Tibial artery (tissue), 4 donors: ENCODE measurements at regions not wholly inside any gene's neighbourhood (a gene's known extent, or its start where the extent isn't known, plus 50 kb on each side); places are given as distances from the start of the nearest gene placed in this dataset.

Source experiments
- DNase-seq, 2 donors: peaks; one replicate each; pipeline ENCODE4 v3.0.0-alpha.2; 2019
- H3K27ac ChIP-seq, 2 donors: fragments of 200-600 bp; sonication (generic) in 1 of 2; 1 replicate in 1 of 2; 2 replicates in 1 of 2; pipeline ENCODE4 v1.5.1; 2018 to 2019; ENCODE audit warnings: mild to moderate bottlenecking in 1 of 2
- H3K27me3 ChIP-seq, 2 donors: fragments of 200-600 bp; sonication (generic) in 1 of 2; one replicate each; pipeline versions ENCODE4 v1.5.1 to v1.6.0; 2016 to 2019
- H3K36me3 ChIP-seq, 3 donors: fragments of 200-600 bp; sonication (generic) in 2 of 3; one replicate each; pipeline ENCODE4 v1.5.1; 2016 to 2019; ENCODE audit warnings: mild to moderate bottlenecking in 2 of 3
- H3K4me1 ChIP-seq, 4 donors: fragments of 200-600 bp; sonication (generic) in 2 of 4; 1 replicate in 3 of 4; 2 replicates in 1 of 4; pipeline ENCODE4 v1.5.1; 2016 to 2019
- H3K4me3 ChIP-seq, 2 donors: fragments of 200-600 bp; sonication (generic) in 1 of 2; 1 replicate in 1 of 2; 2 replicates in 1 of 2; pipeline ENCODE4 v1.5.1; 2018 to 2019; ENCODE audit warnings: mild to moderate bottlenecking in 2 of 2
- H3K9me3 ChIP-seq, 3 donors: fragments of 200-600 bp; sonication (generic) in 1 of 3; one replicate each; pipeline ENCODE4 v1.5.1; 2016 to 2019
- CTCF ChIP-seq, 2 experiments: fragments of 200-600 bp in 1 of 2; fragments of 450-650 bp in 1 of 2; IDR thresholded peaks; one replicate each; pipeline ENCODE4 v1.5.1; 2017 to 2019; ENCODE audit warnings: antibody characterized with exemption in 2 of 2, mild to moderate bottlenecking in 1 of 2, moderate library complexity in 1 of 2
- intact Hi-C: fragments of 100-400 bp; cut with DNase I; formaldehyde crosslinking; loops from one replicate; pipeline ENCODE4 v1.15.0; 2023; ENCODE audit warnings: low total_unique reads

GRCh38 chr15:99857836-99858235 lies 124.6 kb upstream of the LYSMD4 start:
- H3K4me1 ChIP-seq = no peaks in the 10 kb centered on the region
- TF ChIP-seq CTCF (IDR thresholded peaks at IDR 0.05) = no peak
- no peaks in the 10 kb centered on the region for H3K36me3 ChIP-seq
- H3K27ac ChIP-seq = no peak overlapping the region
- DNase-seq = no peak
- intact Hi-C loops = no loop called here
- H3K4me3 ChIP-seq = no peak overlapping the region
- H3K9me3 ChIP-seq = no peaks in the 10 kb centered on the region
- no peaks in the 10 kb centered on the region for H3K27me3 ChIP-seq

- Histone ChIP-seq H3K27ac (no peak overlapping the region), H3K9me3 (no peaks in the 10 kb centered on the region), H3K4me1 (no peaks in the 10 kb centered on the region), H3K4me3 (no peak overlapping the region), H3K27me3 (no peaks in the 10 kb centered on the region), H3K36me3 (no peaks in the 10 kb centered on the region)
- intact Hi-C loops = no loop called here
- TF ChIP-seq CTCF (IDR thresholded peaks at IDR 0.05) = no peak
- no peak for DNase-seq
Observed at GRCh38 chr15:99850517-99850916, 117.3 kb upstream of the LYSMD4 start.

- Histone ChIP-seq H3K36me3 (no peaks in the 10 kb centered on the region), H3K27me3 (no peaks in the 10 kb centered on the region), H3K4me3 (no peak overlapping the region), H3K9me3 (no peaks in the 10 kb centered on the region), H3K4me1 (no peaks in the 10 kb centered on the region), H3K27ac (no peak overlapping the region)
- no peak for TF ChIP-seq CTCF (IDR thresholded peaks at IDR 0.05)
- intact Hi-C loops = no loop called here
- no peak for DNase-seq
Observed at GRCh38 chr15:99845009-99845408, 111.8 kb upstream of the LYSMD4 start.

GRCh38 chr15:99844150-99844549 lies 110.9 kb upstream of the LYSMD4 start:
- no peak for TF ChIP-seq CTCF (IDR thresholded peaks at IDR 0.05)
- Histone ChIP-seq H3K27me3 (no peaks in the 10 kb centered on the region), H3K27ac (no peak overlapping the region), H3K4me1 (no peaks in the 10 kb centered on the region), H3K4me3 (no peak overlapping the region), H3K9me3 (no peaks in the 10 kb centered on the region), H3K36me3 (peaks cover 0 to under 1% (median 0%) of the 10 kb centered on the region in 3 donors)
- no peak for DNase-seq
- intact Hi-C loops = no loop called here

GRCh38 chr15:99842071-99842470 lies 108.8 kb upstream of the LYSMD4 start:
- Histone ChIP-seq H3K9me3 (no peaks in the 10 kb centered on the region), H3K4me3 (no peak overlapping the region), H3K27me3 (no peaks in the 10 kb centered on the region), H3K27ac (no peak overlapping the region), H3K36me3 (peaks cover 0 to 8% (median 0%) of the 10 kb centered on the region in 3 donors), H3K4me1 (no peaks in the 10 kb centered on the region)
- no peak for TF ChIP-seq CTCF (IDR thresholded peaks at IDR 0.05)
- no peak for DNase-seq
- intact Hi-C loops = no loop called here

- no peak for TF ChIP-seq CTCF (IDR thresholded peaks at IDR 0.05)
- Histone ChIP-seq H3K4me3 (no peak overlapping the region), H3K9me3 (no peaks in the 10 kb centered on the region), H3K4me1 (no peaks in the 10 kb centered on the region), H3K36me3 (peaks cover 0 to 15% (median 0%) of the 10 kb centered on the region in 3 donors), H3K27me3 (no peaks in the 10 kb centered on the region), H3K27ac (no peak overlapping the region)
- intact Hi-C loops = no loop called here
- no peak for DNase-seq
Observed at GRCh38 chr15:99826157-99826780, 93.0 kb upstream of the LYSMD4 start.
